B cell (primary cell): ENCODE measurements at regions not wholly inside any gene's neighbourhood (a gene's known extent, or its start where the extent isn't known, plus 50 kb on each side); places are given as distances from the start of the nearest gene placed in this dataset.

Experiments
- CTCF ChIP-seq: fragments of 200-600 bp; IDR thresholded peaks from one replicate; pipeline ENCODE4 v1.8.0; 2022; ENCODE audit warnings: antibody characterized with exemption, mild to moderate bottlenecking
- EZH2 ChIP-seq: IDR thresholded peaks from 2 replicates; pipeline ENCODE4 v1.6.1; 2012; ENCODE audit warnings: borderline replicate concordance, low read depth, mild to moderate bottlenecking, moderate library complexity, low read length; ENCODE audit not compliant: insufficient read depth, poor library complexity, severe bottlenecking

- TF ChIP-seq CTCF: no peak
- TF ChIP-seq EZH2: no peak
Observed at GRCh38 chr16:62135911-62136310, 99.7 kb upstream of the CDH8 start.
